ENCODE measurements at regions not wholly inside any gene's neighbourhood (a gene's known extent, or its start where the extent isn't known, plus 50 kb on each side); places are given as distances from the start of the nearest gene placed in this dataset.

GRCh38 chr10:83960125-83960524 is 179.2 kb upstream of the GHITM start:
- TF ChIP-seq CTCF (IDR thresholded peaks at IDR 0.05) (no peak), POLR2A (IDR thresholded peaks at IDR 0.05) (no peak), EP300 (IDR thresholded peaks at IDR 0.05) (no peak), POLR2AphosphoS5 (IDR thresholded peaks at IDR 0.05) (no peak)
